ENCODE measurements at regions not wholly inside any gene's neighbourhood (a gene's known extent, or its start where the extent isn't known, plus 50 kb on each side); places are given as distances from the start of the nearest gene placed in this dataset.
"Not testable (repeated sequence)": the region's sequence is repeated elsewhere in the genome, so short reads cannot be mapped to it uniquely, and the experiment has no call there.

GRCh38 chr13:24618011-24618955 lies 61.9 kb upstream of the ATP12A start:
- DNase-seq, result peak; percentile 95

- no peak for DNase-seq
Observed at GRCh38 chr13:24619282-24619681, 60.9 kb upstream of the ATP12A start.

- DNase-seq, result not testable (repeated sequence)
Observed at GRCh38 chr13:24622481-24623148, 57.6 kb upstream of the ATP12A start.

GRCh38 chr13:24623149-24623665 lies 57.0 kb upstream of the ATP12A start:
- no peak for DNase-seq

GRCh38 chr13:24624363-24624762 lies 55.8 kb upstream of the ATP12A start:
- DNase-seq, result no peak

- DNase-seq, result no peak
Observed at GRCh38 chr13:24624801-24625231, 55.4 kb upstream of the ATP12A start.

GRCh38 chr13:24625331-24625731 lies 54.9 kb upstream of the ATP12A start:
- DNase-seq, result peak; percentile 74

- DNase-seq, result peak; percentile 66
Observed at GRCh38 chr13:24625870-24626849, 54.0 kb upstream of the ATP12A start.

- no peak for DNase-seq
Observed at GRCh38 chr13:24627090-24627714, 53.0 kb upstream of the ATP12A start.

GRCh38 chr13:24627946-24628345 lies 52.3 kb upstream of the ATP12A start:
- no peak for DNase-seq

- DNase-seq, result no peak
Observed at GRCh38 chr13:24629320-24629719, 50.9 kb upstream of the ATP12A start.

GRCh38 chr13:24630121-24630520 lies 50.1 kb upstream of the ATP12A start:
- no peak for DNase-seq

Measured in activated CD4-positive, alpha-beta T cell treated with anti-CD3 and anti-CD28 coated beads, Interleukin-10, Interleukin-2, amounts not matched to agents 100 ng/mL and 50 ng/mL, durations not matched to agents 16 hours and 8 hours (primary cell).